ENCODE measurements at regions not wholly inside any gene's neighbourhood (a gene's known extent, or its start where the extent isn't known, plus 50 kb on each side); places are given as distances from the start of the nearest gene placed in this dataset.

- no peaks in the 10 kb centered on the region for H3K9me2 ChIP-seq (replicated peaks; ENCODE audit: insufficient read depth, low read length)
- no peak overlapping the region for H3K4me3 ChIP-seq (ENCODE audit: insufficient read depth, low read length, poor library complexity, severe bottlenecking)
- no peaks in the 10 kb centered on the region for H3F3A ChIP-seq (ENCODE audit: insufficient read depth)
- no peak overlapping the region for H2AFZ ChIP-seq (ENCODE audit: low read depth, low read length, severe bottlenecking)
- no peaks in the 10 kb centered on the region for H3K36me3 ChIP-seq (ENCODE audit: low read length)
- TF ChIP-seq EZH2phosphoT487 (conservative IDR thresholded peaks at IDR 0.05; ENCODE audit: low read length) (no peak), CTCF (IDR thresholded peaks at IDR 0.05; ENCODE audit: insufficient read depth, low read length, poor library complexity, severe bottlenecking) (no peak)
- no peaks in the 10 kb centered on the region for H3K79me2 ChIP-seq (ENCODE audit: insufficient read depth, low read length)
- H4K20me1 ChIP-seq (ENCODE audit: low read depth, low read length): no peaks in the 10 kb centered on the region
- H3K9me3 ChIP-seq (ENCODE audit: insufficient read depth, low read length): no peaks in the 10 kb centered on the region
- no peak overlapping the region for H3K9ac ChIP-seq (ENCODE audit: low read length)
- no peaks in the 10 kb centered on the region for H3K27me3 ChIP-seq (ENCODE audit: low read length)
- no peak overlapping the region for H3K27ac ChIP-seq (ENCODE audit: low read depth, low read length)
- no peak overlapping the region for H3K4me2 ChIP-seq (ENCODE audit: low read depth, low read length, poor library complexity, severe bottlenecking)
These were observed 259.2 kb upstream of the NFIA start for GRCh38 chr1:60823151-60823550.

- Histone ChIP-seq H3K36me3 (ENCODE audit: low read length) (no peaks in the 10 kb centered on the region), H3K4me3 (ENCODE audit: insufficient read depth, low read length, poor library complexity, severe bottlenecking) (no peak overlapping the region), H3K9me3 (ENCODE audit: insufficient read depth, low read length) (no peaks in the 10 kb centered on the region)
These were observed 260.1 kb upstream of the NFIA start for GRCh38 chr1:60822252-60822651.

GRCh38 chr1:60821156-60821555, 261.2 kb upstream of the NFIA start:
- no peak for TF ChIP-seq EZH2phosphoT487 (conservative IDR thresholded peaks at IDR 0.05; ENCODE audit: low read length)
- TF ChIP-seq CTCF (IDR thresholded peaks at IDR 0.05; ENCODE audit: insufficient read depth, low read length, poor library complexity, severe bottlenecking): no peak
- H3K27me3 ChIP-seq (ENCODE audit: low read length): no peaks in the 10 kb centered on the region

More at GRCh38 chr1:60822252-60822651, 260.1 kb upstream of the NFIA start:
- H3F3A ChIP-seq (ENCODE audit: insufficient read depth): no peaks in the 10 kb centered on the region
- H3K9ac ChIP-seq (ENCODE audit: low read length): no peak overlapping the region
- H3K27ac ChIP-seq (ENCODE audit: low read depth, low read length): no peak overlapping the region
- no peak overlapping the region for H3K4me2 ChIP-seq (ENCODE audit: low read depth, low read length, poor library complexity, severe bottlenecking)
- no peak overlapping the region for H2AFZ ChIP-seq (ENCODE audit: low read depth, low read length, severe bottlenecking)
- no peaks in the 10 kb centered on the region for H4K20me1 ChIP-seq (ENCODE audit: low read depth, low read length)
- H3K9me2 ChIP-seq (replicated peaks; ENCODE audit: insufficient read depth, low read length): no peaks in the 10 kb centered on the region
- TF ChIP-seq EZH2phosphoT487 (conservative IDR thresholded peaks at IDR 0.05; ENCODE audit: low read length) (no peak), CTCF (IDR thresholded peaks at IDR 0.05; ENCODE audit: insufficient read depth, low read length, poor library complexity, severe bottlenecking) (no peak)
- no peaks in the 10 kb centered on the region for H3K27me3 ChIP-seq (ENCODE audit: low read length)
- no peaks in the 10 kb centered on the region for H3K79me2 ChIP-seq (ENCODE audit: insufficient read depth, low read length)

More at GRCh38 chr1:60821156-60821555, 261.2 kb upstream of the NFIA start:
- Histone ChIP-seq H3K27ac (ENCODE audit: low read depth, low read length) (no peak overlapping the region), H4K20me1 (ENCODE audit: low read depth, low read length) (no peaks in the 10 kb centered on the region), H3F3A (ENCODE audit: insufficient read depth) (no peaks in the 10 kb centered on the region), H3K4me3 (ENCODE audit: insufficient read depth, low read length, poor library complexity, severe bottlenecking) (no peak overlapping the region), H3K9me3 (ENCODE audit: insufficient read depth, low read length) (no peaks in the 10 kb centered on the region), H3K9me2 (replicated peaks; ENCODE audit: insufficient read depth, low read length) (no peaks in the 10 kb centered on the region), H3K79me2 (ENCODE audit: insufficient read depth, low read length) (no peaks in the 10 kb centered on the region), H3K36me3 (ENCODE audit: low read length) (no peaks in the 10 kb centered on the region), H3K9ac (ENCODE audit: low read length) (no peak overlapping the region), H3K4me2 (ENCODE audit: low read depth, low read length, poor library complexity, severe bottlenecking) (no peak overlapping the region), H2AFZ (ENCODE audit: low read depth, low read length, severe bottlenecking) (no peak overlapping the region)

All from SU-DHL-6 (cell line).